GM06990 (cell line): ENCODE measurements at regions not wholly inside any gene's neighbourhood (a gene's known extent, or its start where the extent isn't known, plus 50 kb on each side); places are given as distances from the start of the nearest gene placed in this dataset.

ENCODE experiments used
- DNase-seq: peaks from one replicate; pipeline ENCODE4 v3.0.0-alpha.2; 2011; ENCODE audit not compliant: insufficient read length; ENCODE audit errors: extremely low read depth
- H3K27me3 ChIP-seq: replicated peaks from 2 replicates; pipeline ENCODE4 v1.6.0; 2011; ENCODE audit warnings: low read length; ENCODE audit not compliant: control insufficient read depth, insufficient read depth
- H3K36me3 ChIP-seq: 2 replicates; pipeline ENCODE4 v1.5.1; 2011; ENCODE audit warnings: low read length; ENCODE audit not compliant: control insufficient read depth, insufficient read depth
- H3K4me3 ChIP-seq: replicated peaks from 2 replicates; pipeline ENCODE4 v1.5.1; 2011; ENCODE audit warnings: low read depth, mild to moderate bottlenecking, control low read depth, low read length
- CTCF ChIP-seq: IDR thresholded peaks from 2 replicates; pipeline ENCODE4 v1.5.1; 2011; ENCODE audit warnings: low read length, control low read depth, mild to moderate bottlenecking, inconsistent platforms; ENCODE audit not compliant: insufficient read depth, poor library complexity, severe bottlenecking

DNA sequence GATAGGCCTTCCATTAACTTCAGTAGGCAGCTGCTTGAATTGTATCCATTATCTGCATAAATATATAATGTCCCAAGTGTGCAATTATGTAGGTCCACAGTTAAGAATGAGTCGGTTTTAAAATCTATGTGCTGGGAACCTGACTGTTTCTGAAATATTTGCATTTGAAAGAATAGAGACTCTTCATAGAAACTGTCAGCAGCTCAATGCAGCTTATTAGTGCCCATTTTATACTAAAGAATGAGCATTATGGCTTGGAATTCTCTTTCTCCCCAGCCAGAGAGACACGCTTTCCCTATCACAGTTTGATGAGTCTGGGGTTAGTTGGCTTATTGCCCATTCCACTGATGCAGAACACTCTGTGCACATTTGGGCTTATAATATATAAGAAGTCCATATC is 202.0 kb upstream of the PCDH7 start:
- H3K27me3 ChIP-seq: no peaks in the 10 kb centered on the region
- DNase-seq: no peak
- TF ChIP-seq CTCF: no peak
- no peaks in the 10 kb centered on the region for H3K36me3 ChIP-seq
- H3K4me3 ChIP-seq: no peak overlapping the region

DNA sequence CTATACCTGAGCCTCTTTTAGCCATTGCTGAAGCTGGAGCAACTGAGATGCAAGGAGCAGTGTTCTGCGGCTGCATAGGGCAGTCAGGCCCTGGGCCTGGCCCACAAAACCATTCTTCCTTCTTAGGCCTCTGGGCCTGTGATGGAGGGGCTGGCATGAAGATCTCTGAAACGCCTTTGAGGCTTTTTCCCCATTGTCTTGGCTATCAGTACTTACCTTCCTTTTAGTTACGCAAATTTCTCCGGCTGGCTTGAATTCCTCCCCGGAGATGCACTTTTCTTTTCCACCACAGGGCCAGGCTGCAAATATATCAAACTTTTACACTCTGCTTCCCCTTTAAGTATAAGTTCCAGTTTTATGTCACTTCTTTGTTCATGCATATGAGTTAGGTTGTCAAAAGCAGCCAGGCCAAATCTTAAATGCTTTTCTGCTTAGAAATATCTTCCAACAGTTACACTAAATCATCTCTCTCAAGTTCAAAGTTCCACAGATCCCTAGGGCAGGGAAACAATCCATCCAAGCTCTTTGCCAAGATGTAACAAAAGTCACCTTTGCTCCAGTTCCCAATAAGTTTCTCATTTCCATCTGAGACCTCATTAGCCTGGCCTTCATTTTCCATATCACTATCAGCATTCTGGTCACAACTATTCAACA is 194.4 kb upstream of the PCDH7 start:
- DNase-seq: no peak
- no peak overlapping the region for H3K4me3 ChIP-seq
- no peaks in the 10 kb centered on the region for H3K27me3 ChIP-seq
- no peak for TF ChIP-seq CTCF
- H3K36me3 ChIP-seq: no peaks in the 10 kb centered on the region

DNA sequence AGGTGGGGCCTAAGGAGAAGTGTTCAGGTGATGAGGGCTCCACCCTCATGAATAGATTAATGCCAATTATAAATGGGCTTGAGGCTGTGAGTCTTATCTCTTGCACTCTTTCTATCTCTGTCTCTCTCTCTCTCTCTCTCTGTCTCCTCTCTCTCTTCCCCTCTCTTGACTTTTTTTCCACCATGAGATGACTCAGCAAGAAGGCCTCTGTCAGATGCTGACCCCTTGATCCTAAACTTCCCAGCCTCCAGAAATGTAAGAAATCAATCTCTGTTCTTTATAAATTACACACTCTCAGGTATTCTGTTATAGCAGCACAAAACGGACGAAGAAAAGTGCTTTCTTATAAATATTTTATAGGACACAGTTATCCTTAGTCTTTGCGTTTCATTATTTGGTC is 184.9 kb upstream of the PCDH7 start:
- TF ChIP-seq CTCF: no peak
- no peak for DNase-seq
- H3K27me3 ChIP-seq: no peaks in the 10 kb centered on the region
- H3K4me3 ChIP-seq: no peak overlapping the region
- H3K36me3 ChIP-seq: no peaks in the 10 kb centered on the region

- H3K27me3 ChIP-seq: no peaks in the 10 kb centered on the region
- H3K4me3 ChIP-seq: no peak overlapping the region
- TF ChIP-seq CTCF: no peak
- DNase-seq: no peak
- H3K36me3 ChIP-seq: no peaks in the 10 kb centered on the region
Measured at GRCh38 chr4:30536231-30536630, 183.9 kb upstream of the PCDH7 start.

- H3K27me3 ChIP-seq: no peaks in the 10 kb centered on the region
- no peak for DNase-seq
- H3K4me3 ChIP-seq: no peak overlapping the region
Measured at GRCh38 chr4:30537456-30537855, 182.7 kb upstream of the PCDH7 start.

More at GRCh38 chr4:30537456-30537855, 182.7 kb upstream of the PCDH7 start:
- TF ChIP-seq CTCF: no peak
- H3K36me3 ChIP-seq: no peaks in the 10 kb centered on the region
